HG03354 (cell line): ENCODE measurements at regions not wholly inside any gene's neighbourhood (a gene's known extent, or its start where the extent isn't known, plus 50 kb on each side); places are given as distances from the start of the nearest gene placed in this dataset.
A peak's percentile ranks its signal among the peaks of the same experiment; 100 is the strongest.
"Not testable (repeated sequence)": the region's sequence is repeated elsewhere in the genome, so short reads cannot be mapped to it uniquely, and the experiment has no call there.

Experiments used
- ATAC-seq: cut with Tn5 transposase; IDR thresholded peaks from one replicate; pipeline ENCODE4 v1.9.1; 2021; ENCODE audit warnings: mild to moderate bottlenecking; ENCODE audit not compliant: unreplicated experiment, poor library complexity, severe bottlenecking

DNA sequence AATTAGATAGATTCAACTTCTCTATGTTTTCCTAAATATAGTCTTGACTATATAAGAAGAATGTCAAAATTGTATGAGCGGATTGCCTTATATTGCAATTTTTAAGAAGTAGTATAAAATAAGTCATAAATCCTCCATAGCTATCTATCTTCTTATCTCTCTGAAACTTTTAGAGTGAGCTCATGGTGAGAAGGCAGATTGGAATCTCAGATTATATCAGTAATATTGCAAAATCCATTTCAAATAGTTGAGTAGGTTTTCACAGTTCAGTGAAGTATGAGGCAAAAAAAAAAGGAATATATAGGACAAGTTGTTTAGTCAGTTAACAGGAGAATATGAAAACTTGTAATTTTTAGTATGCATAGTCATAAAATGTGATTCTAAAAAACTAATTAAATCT lies 156.4 kb downstream of the FAM174A start:
- ATAC-seq: no peak

- no peak for ATAC-seq
Measured at GRCh38 chr5:100693481-100693880, 158.3 kb downstream of the FAM174A start.

GRCh38 chr5:100694100-100694499 lies 158.9 kb downstream of the FAM174A start:
- ATAC-seq: peak; percentile 56

- ATAC-seq: no peak
Measured at GRCh38 chr5:100697970-100698369, 162.8 kb downstream of the FAM174A start.

DNA sequence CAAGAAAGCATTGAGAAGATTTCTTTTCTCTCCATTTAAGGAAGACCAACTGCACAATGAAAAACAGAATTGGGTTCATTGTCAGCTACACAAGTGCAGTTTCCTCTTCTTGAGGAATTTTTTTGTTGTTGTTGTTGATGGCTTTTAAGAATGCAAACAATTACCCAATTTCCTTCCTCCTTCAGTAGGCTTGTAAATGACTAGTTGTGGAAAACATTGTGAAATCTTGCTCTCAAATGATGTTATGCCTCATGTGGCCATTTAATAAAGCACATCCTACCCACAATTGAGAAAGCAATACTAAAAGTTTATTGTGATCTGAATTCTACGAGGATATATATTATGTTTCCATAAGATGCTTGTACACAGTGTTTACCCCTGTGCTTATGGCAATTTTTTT lies 171.6 kb downstream of the FAM174A start:
- peak; percentile 88 for ATAC-seq

GRCh38 chr5:100708645-100709171 lies 173.5 kb downstream of the FAM174A start:
- no peak for ATAC-seq

- no peak for ATAC-seq
Measured at GRCh38 chr5:100709771-100710170, 174.6 kb downstream of the FAM174A start.

DNA sequence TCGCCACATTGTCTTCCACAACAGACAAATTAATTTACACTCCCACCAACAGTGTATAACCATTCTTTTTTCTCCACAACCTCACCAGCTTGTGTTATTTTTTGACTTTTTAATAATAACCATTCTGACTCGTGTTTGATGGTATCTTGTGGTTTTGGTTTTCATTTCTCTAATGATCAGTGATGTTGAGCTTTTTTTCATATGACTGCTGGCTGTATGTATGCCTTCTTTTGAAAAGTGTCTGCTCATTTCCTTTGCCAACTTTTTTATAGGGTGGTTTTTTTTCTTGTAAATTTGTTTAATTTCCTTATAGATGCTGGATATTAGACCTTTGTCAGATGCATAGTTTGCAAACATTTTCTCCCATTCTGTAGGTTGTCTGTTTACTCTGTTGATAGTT lies 179.6 kb downstream of the FAM174A start:
- not testable (repeated sequence) for ATAC-seq

DNA sequence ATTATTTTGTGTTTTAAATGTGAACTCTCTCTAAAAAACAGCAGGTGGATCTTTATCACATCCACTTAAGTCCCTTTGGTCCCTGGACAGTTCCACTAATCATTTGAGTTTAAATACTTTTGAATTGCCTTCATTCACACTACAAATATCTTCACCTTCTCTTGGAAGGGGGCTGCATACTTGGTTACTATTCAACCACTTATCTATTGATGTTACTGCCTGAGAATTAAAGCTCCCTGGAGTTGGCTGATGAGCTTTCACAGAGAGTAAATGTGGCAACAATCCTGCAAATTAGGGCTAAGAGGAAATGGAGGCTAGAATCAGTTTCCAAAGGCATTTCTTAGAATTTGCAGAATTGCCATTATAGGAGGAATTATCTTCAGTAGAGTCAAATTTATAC lies 180.4 kb downstream of the ST8SIA4 start:
- ATAC-seq: no peak

GRCh38 chr5:100723229-100723628 lies 179.9 kb downstream of the ST8SIA4 start:
- no peak for ATAC-seq

DNA sequence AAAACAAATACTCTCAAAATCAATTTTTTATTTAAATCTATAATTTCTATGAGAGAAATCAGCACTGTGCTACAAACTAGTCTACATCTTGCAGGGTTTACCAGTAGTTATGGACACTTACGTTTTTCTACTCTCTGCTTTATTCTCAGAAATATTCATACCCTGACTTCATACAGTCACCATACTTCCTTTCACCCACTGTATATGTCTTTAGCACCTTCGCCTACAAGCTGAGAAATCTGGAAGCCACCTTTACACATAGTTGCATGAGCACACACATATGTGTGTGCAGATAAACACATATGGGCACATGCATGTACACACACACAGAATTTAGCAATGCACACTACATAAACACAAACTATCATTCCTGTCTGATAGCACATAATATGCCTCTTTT lies 177.0 kb downstream of the ST8SIA4 start:
- ATAC-seq: no peak

- ATAC-seq: peak; percentile 98
Measured at GRCh38 chr5:100731768-100732167, 171.3 kb downstream of the ST8SIA4 start.

DNA sequence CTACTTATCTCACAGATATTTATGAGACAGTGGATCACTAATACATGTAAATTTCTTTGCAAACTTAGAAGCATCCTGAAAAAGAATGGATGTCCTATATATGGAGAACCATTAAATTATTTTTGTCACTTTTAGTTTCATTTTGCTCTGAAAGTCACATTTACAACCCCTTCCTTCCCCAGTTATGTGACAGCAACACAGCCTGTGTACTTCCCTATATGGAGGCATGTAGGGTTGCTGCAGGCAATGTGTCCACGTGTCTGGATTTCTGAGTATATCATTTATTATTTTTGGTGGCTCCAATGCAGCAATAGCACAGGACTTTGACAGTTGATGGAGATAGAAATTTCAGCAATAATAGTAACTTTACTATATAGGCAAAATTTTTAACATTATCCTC lies 156.4 kb downstream of the ST8SIA4 start:
- ATAC-seq: peak; percentile 94

DNA sequence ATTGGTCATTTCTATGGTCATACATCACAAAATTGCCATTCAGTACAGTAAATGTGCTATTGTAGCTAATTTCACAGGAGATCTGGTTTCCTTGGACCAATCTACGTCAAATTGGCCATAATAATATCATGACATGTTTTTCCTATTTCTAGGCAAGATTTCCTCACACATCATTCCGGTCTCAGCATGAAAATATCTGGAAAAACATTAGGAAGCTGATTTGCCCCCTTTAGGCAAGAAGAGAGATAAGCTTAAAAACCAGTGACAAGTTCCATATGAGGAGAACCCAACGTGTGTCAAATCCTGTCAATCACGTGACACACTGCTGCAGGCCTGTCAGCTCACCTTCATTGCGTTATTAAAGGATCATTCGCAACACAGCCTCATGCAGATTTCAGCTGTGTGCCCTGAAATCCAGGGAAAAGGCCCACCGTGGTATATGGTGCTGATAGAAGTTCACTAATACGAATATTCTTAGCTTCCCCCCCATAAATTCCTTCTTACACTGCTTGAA lies 153.3 kb downstream of the ST8SIA4 start:
- ATAC-seq: no peak

- ATAC-seq: no peak
Measured at GRCh38 chr5:100755435-100755834, 147.6 kb downstream of the ST8SIA4 start.
